Activated naive CD4-positive, alpha-beta T cell treated with anti-CD3 and anti-CD28 coated beads for 36 hours (primary cell): ENCODE measurements at regions not wholly inside any gene's neighbourhood (a gene's known extent, or its start where the extent isn't known, plus 50 kb on each side); places are given as distances from the start of the nearest gene placed in this dataset.

Experiments
- CTCF ChIA-PET: fragments of 350-600 bp; sonication (Branson Sonifier 250); formaldehyde crosslinking; loops from one replicate; lab custom pipeline; 2021; ENCODE audit warnings: antibody characterized with exemption; lab: Charles Lee
- DNase-seq: peaks from one replicate; pipeline ENCODE4 v3.0.0-alpha.2; 2020
- H3K27ac Mint-ChIP-seq: one replicate; pipeline ENCODE4 v1.8.0; 2021; ENCODE audit warnings: mild to moderate bottlenecking, mixed read lengths
- H3K27me3 Mint-ChIP-seq: one replicate; pipeline ENCODE4 v1.8.0; 2021; ENCODE audit warnings: low read depth, mixed read lengths
- H3K36me3 Mint-ChIP-seq: one replicate; pipeline ENCODE4 v1.8.0; 2021; ENCODE audit warnings: low read depth, mixed read lengths
- H3K4me1 Mint-ChIP-seq: one replicate; pipeline ENCODE4 v1.8.0; 2021; ENCODE audit warnings: low read depth, mixed read lengths
- H3K4me3 Mint-ChIP-seq: one replicate; pipeline ENCODE4 v1.8.0; 2021; ENCODE audit warnings: mild to moderate bottlenecking, moderate library complexity, mixed read lengths
- H3K9me3 Mint-ChIP-seq: one replicate; pipeline ENCODE4 v1.8.0; 2021; ENCODE audit warnings: mixed read lengths
- intact Hi-C: fragments of 100-400 bp; cut with micrococcal nuclease; formaldehyde crosslinking; loops from one replicate; pipeline ENCODE4 v1.15.1; 2023

GRCh38 chr9:89862316-89862715 lies 257.5 kb downstream of the GADD45G start:
- Mint-ChIP-seq H3K9me3 (no peaks in the 10 kb centered on the region), H3K36me3 (no peaks in the 10 kb centered on the region), H3K27ac (no peak overlapping the region), H3K4me3 (no peak overlapping the region), H3K4me1 (no peaks in the 10 kb centered on the region), H3K27me3 (no peaks in the 10 kb centered on the region)
- CTCF ChIA-PET: no interaction called here
- intact Hi-C loops: no loop called here
- DNase-seq: no peak

GRCh38 chr9:89863141-89863540 lies 258.3 kb downstream of the GADD45G start:
- no peak overlapping the region for H3K4me3 Mint-ChIP-seq
- H3K36me3 Mint-ChIP-seq: no peaks in the 10 kb centered on the region
- H3K27me3 Mint-ChIP-seq: no peaks in the 10 kb centered on the region
- intact Hi-C loops: no loop called here
- CTCF ChIA-PET: interaction anchor here (0.6 to 0.7 kb wide), 2 partner anchors 55 to 1160 kb away, joined by 3 to 4 read pairs; no protein-coding TSS in a partner anchor
- H3K27ac Mint-ChIP-seq: no peak overlapping the region
- no peaks in the 10 kb centered on the region for H3K9me3 Mint-ChIP-seq
- DNase-seq: no peak
- H3K4me1 Mint-ChIP-seq: no peaks in the 10 kb centered on the region

GRCh38 chr9:89863837-89864236 lies 259.0 kb downstream of the GADD45G start:
- Mint-ChIP-seq H3K36me3 (no peaks in the 10 kb centered on the region), H3K27ac (no peak overlapping the region), H3K4me3 (no peak overlapping the region), H3K27me3 (no peaks in the 10 kb centered on the region), H3K9me3 (no peaks in the 10 kb centered on the region), H3K4me1 (no peaks in the 10 kb centered on the region)
- intact Hi-C loops: no loop called here
- CTCF ChIA-PET: interaction anchor here (0.6 to 0.7 kb wide), 2 partner anchors 55 to 1160 kb away, joined by 3 to 4 read pairs; no protein-coding TSS in a partner anchor
- DNase-seq: no peak

- Mint-ChIP-seq H3K4me1 (no peaks in the 10 kb centered on the region), H3K27ac (no peak overlapping the region), H3K9me3 (no peaks in the 10 kb centered on the region), H3K27me3 (no peaks in the 10 kb centered on the region), H3K36me3 (no peaks in the 10 kb centered on the region), H3K4me3 (no peak overlapping the region)
- DNase-seq: no peak
- intact Hi-C loops: no loop called here
- CTCF ChIA-PET: no interaction called here
Observed at GRCh38 chr9:89864257-89864656, 259.4 kb downstream of the GADD45G start.

GRCh38 chr9:89864731-89865130 lies 259.9 kb downstream of the GADD45G start:
- intact Hi-C loops: no loop called here
- Mint-ChIP-seq H3K4me3 (no peak overlapping the region), H3K9me3 (no peaks in the 10 kb centered on the region), H3K27ac (no peak overlapping the region), H3K36me3 (no peaks in the 10 kb centered on the region), H3K4me1 (no peaks in the 10 kb centered on the region), H3K27me3 (no peaks in the 10 kb centered on the region)
- CTCF ChIA-PET: no interaction called here
- no peak for DNase-seq

- Mint-ChIP-seq H3K27me3 (no peaks in the 10 kb centered on the region), H3K27ac (no peak overlapping the region), H3K36me3 (no peaks in the 10 kb centered on the region), H3K9me3 (no peaks in the 10 kb centered on the region), H3K4me3 (no peak overlapping the region), H3K4me1 (no peaks in the 10 kb centered on the region)
- intact Hi-C loops: no loop called here
- CTCF ChIA-PET: no interaction called here
- no peak for DNase-seq
Observed at GRCh38 chr9:89865357-89865756, 260.5 kb downstream of the GADD45G start.

DNA sequence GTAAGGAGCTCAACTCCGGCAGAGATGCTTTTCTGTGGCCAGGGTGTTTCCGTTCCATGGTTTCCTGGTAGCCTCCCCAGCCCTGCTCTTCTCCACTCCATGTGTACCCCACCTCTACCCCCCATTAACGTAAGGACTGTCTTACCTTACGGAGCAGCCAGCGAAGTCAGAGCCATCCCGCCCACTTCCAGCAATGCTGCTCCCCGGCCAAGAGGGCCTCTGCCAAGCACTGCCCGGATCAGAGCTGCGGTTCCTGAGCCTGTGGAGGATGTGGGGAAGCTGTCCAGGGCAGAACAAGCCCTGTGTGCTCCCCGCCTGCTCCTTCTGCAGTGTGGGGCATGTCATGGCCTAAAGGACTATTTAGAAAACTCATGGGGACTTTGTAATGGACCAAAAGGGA lies 261.2 kb downstream of the GADD45G start:
- Mint-ChIP-seq H3K27ac (no peak overlapping the region), H3K4me1 (no peaks in the 10 kb centered on the region), H3K36me3 (no peaks in the 10 kb centered on the region), H3K27me3 (no peaks in the 10 kb centered on the region), H3K4me3 (no peak overlapping the region), H3K9me3 (no peaks in the 10 kb centered on the region)
- intact Hi-C loops: no loop called here
- DNase-seq: no peak
- CTCF ChIA-PET: no interaction called here

DNA sequence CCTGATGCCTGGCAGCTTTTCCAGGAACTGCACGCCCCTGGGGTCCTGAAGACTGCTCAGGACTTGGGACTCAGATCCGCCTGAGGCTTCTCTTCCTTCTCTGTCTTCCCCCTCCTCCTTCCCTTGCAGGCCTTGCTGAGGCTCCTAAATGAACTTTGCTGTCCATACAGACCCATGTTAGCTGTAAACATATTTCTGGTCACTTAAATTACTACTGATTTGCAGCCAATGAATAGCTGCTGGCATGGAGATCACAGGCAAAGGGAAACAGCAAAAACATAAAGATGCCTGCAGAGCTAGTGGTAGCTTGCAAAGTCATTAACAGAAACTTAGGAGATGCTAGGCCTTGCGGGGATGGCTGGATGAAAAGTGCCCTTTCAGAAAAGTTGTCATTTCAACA lies 261.9 kb downstream of the GADD45G start:
- no peak for DNase-seq
- no peaks in the 10 kb centered on the region for H3K36me3 Mint-ChIP-seq
- no peak overlapping the region for H3K4me3 Mint-ChIP-seq
- H3K4me1 Mint-ChIP-seq: no peaks in the 10 kb centered on the region
- H3K27me3 Mint-ChIP-seq: no peaks in the 10 kb centered on the region
- no peak overlapping the region for H3K27ac Mint-ChIP-seq
- CTCF ChIA-PET: interaction anchor here (0.6 to 0.7 kb wide), 2 partner anchors 53 to 587 kb away, joined by 4 read pairs; no protein-coding TSS in a partner anchor
- intact Hi-C loops: no loop called here
- H3K9me3 Mint-ChIP-seq: no peaks in the 10 kb centered on the region

- CTCF ChIA-PET: no interaction called here
- no peaks in the 10 kb centered on the region for H3K9me3 Mint-ChIP-seq
- no peaks in the 10 kb centered on the region for H3K4me1 Mint-ChIP-seq
- no peaks in the 10 kb centered on the region for H3K27me3 Mint-ChIP-seq
- H3K4me3 Mint-ChIP-seq: no peak overlapping the region
- no peaks in the 10 kb centered on the region for H3K36me3 Mint-ChIP-seq
- DNase-seq: no peak
- H3K27ac Mint-ChIP-seq: no peak overlapping the region
- intact Hi-C loops: no loop called here
Observed at GRCh38 chr9:89868100-89868499, 263.3 kb downstream of the GADD45G start.

DNA sequence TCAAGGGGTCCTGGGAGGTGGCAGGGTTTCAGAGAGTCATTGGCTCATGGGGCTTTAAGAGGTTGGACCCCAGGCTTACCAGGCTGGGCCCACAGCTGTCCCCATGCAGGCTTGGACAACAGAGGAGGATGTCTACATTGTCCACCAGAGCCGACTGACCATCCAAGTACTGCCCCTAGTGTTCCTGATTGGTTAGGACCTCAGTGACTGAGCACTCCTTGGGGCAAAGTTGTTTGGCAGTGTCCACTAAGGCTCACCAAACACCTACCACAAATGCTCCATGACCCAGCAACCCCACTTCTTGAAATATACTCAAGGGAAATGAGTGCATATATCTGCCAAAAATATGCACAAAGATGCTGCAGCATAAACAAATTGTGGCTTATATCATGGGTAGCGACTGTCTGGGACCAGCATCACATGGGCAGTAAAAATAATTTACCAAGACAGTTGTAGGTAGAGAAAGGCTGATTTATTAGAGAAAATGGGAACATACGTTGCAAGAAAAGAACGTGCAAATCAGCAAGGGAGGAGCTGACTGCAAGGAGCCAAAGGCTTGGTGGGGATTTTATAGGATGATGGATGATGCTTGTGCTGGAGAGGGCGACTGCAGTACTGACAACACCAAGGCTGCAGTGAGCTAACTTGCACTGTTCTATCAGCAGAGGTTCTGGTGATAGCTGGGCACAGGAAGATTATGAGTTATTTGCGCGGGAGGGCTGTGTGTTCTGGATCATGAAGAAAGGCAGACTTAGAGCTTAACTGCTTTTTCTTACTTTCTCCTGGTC lies 265.2 kb downstream of the GADD45G start:
- CTCF ChIA-PET: interaction anchor here (0.5 to 0.7 kb wide), 3 partner anchors 34 to 1857 kb away, joined by 3 to 5 read pairs (median 3); no protein-coding TSS in a partner anchor
- no peaks in the 10 kb centered on the region for H3K4me1 Mint-ChIP-seq
- H3K36me3 Mint-ChIP-seq: no peaks in the 10 kb centered on the region
- intact Hi-C loops: no loop called here
- H3K9me3 Mint-ChIP-seq: no peaks in the 10 kb centered on the region
- DNase-seq: no peak
- no peak overlapping the region for H3K4me3 Mint-ChIP-seq
- no peak overlapping the region for H3K27ac Mint-ChIP-seq
- H3K27me3 Mint-ChIP-seq: no peaks in the 10 kb centered on the region

GRCh38 chr9:89871871-89872331 lies 267.1 kb downstream of the GADD45G start:
- Mint-ChIP-seq H3K27ac (no peak overlapping the region), H3K4me3 (no peak overlapping the region)

GRCh38 chr9:89872426-89872912 lies 267.7 kb downstream of the GADD45G start:
- CTCF ChIA-PET: no interaction called here
- no peaks in the 10 kb centered on the region for H3K4me1 Mint-ChIP-seq
- no peak overlapping the region for H3K4me3 Mint-ChIP-seq
- intact Hi-C loops: no loop called here
- H3K9me3 Mint-ChIP-seq: no peaks in the 10 kb centered on the region
- H3K36me3 Mint-ChIP-seq: no peaks in the 10 kb centered on the region
- no peak for DNase-seq
- no peak overlapping the region for H3K27ac Mint-ChIP-seq
- H3K27me3 Mint-ChIP-seq: no peaks in the 10 kb centered on the region

More at GRCh38 chr9:89871871-89872331, 267.1 kb downstream of the GADD45G start:
- intact Hi-C loops: no loop called here
- Mint-ChIP-seq H3K9me3 (no peaks in the 10 kb centered on the region), H3K4me1 (no peaks in the 10 kb centered on the region), H3K36me3 (no peaks in the 10 kb centered on the region), H3K27me3 (no peaks in the 10 kb centered on the region)
- CTCF ChIA-PET: no interaction called here
- no peak for DNase-seq
